Osteoblast (primary cell): ENCODE measurements at regions not wholly inside any gene's neighbourhood (a gene's known extent, or its start where the extent isn't known, plus 50 kb on each side); places are given as distances from the start of the nearest gene placed in this dataset.

ENCODE experiments used
- DNase-seq: peaks from one replicate; pipeline ENCODE4 v3.0.0; 2011; ENCODE audit warnings: low spot score, mixed read lengths; ENCODE audit not compliant: insufficient read length; ENCODE audit errors: missing footprints
- H2AFZ ChIP-seq: 2 replicates; pipeline ENCODE4 v1.6.0; 2011; ENCODE audit warnings: mild to moderate bottlenecking, low read length
- H3K27ac ChIP-seq: 2 replicates; pipeline ENCODE4 v1.5.1; 2011; ENCODE audit warnings: mild to moderate bottlenecking, low read depth, low read length, moderate library complexity
- H3K27me3 ChIP-seq: 2 replicates; pipeline ENCODE4 v1.6.0; 2012; ENCODE audit warnings: mild to moderate bottlenecking, control low read depth, inconsistent platforms, low read length, moderate library complexity; ENCODE audit not compliant: insufficient read depth
- H3K36me3 ChIP-seq: 2 replicates; pipeline ENCODE4 v1.5.1; 2011; ENCODE audit warnings: mild to moderate bottlenecking, low read length, control low read depth, moderate library complexity; ENCODE audit not compliant: insufficient read depth
- H3K4me1 ChIP-seq: 2 replicates; pipeline ENCODE4 v1.5.1; 2011; ENCODE audit warnings: mild to moderate bottlenecking, low read length, control low read depth, moderate library complexity; ENCODE audit not compliant: insufficient read depth
- H3K4me2 ChIP-seq: 2 replicates; pipeline ENCODE4 v1.6.0; 2011; ENCODE audit warnings: mild to moderate bottlenecking, low read length; ENCODE audit not compliant: insufficient read depth
- H3K4me3 ChIP-seq: fragments of 200-600 bp; sonication (generic); 3 replicates; pipeline ENCODE4 v1.5.1; 2012; ENCODE audit warnings: mild to moderate bottlenecking, low read length, inconsistent platforms; ENCODE audit not compliant: insufficient read depth
- H3K79me2 ChIP-seq: 2 replicates; pipeline ENCODE4 v1.6.0; 2012; ENCODE audit warnings: mild to moderate bottlenecking, low read length, control low read depth, inconsistent platforms; ENCODE audit not compliant: insufficient read depth
- H3K9me3 ChIP-seq: 2 replicates; pipeline ENCODE4 v1.5.1; 2011; ENCODE audit warnings: low read depth, low read length, control low read depth
- H4K20me1 ChIP-seq: 2 replicates; pipeline ENCODE4 v1.6.0; 2012; ENCODE audit warnings: mild to moderate bottlenecking, low read length, control low read depth; ENCODE audit not compliant: insufficient read depth
- CTCF ChIP-seq: IDR thresholded peaks from 2 replicates; pipeline ENCODE4 v1.5.1; 2011; ENCODE audit warnings: mild to moderate bottlenecking, low read depth, low read length, moderate library complexity; ENCODE audit errors: extremely low read depth

GRCh38 chr7:138176060-138176459, 99.8 kb downstream of the AKR1D1 start:
- TF ChIP-seq CTCF = no peak
- H3K36me3 ChIP-seq = no peaks in the 10 kb centered on the region
- no peaks in the 10 kb centered on the region for H3K9me3 ChIP-seq
- H3K79me2 ChIP-seq = no peaks in the 10 kb centered on the region
- no peak overlapping the region for H3K4me3 ChIP-seq
- DNase-seq = no peak
- peaks cover 1% of the 10 kb centered on the region for H3K27me3 ChIP-seq
- H4K20me1 ChIP-seq = no peaks in the 10 kb centered on the region
- H3K4me1 ChIP-seq = no peaks in the 10 kb centered on the region
- no peak overlapping the region for H3K27ac ChIP-seq
- no peak overlapping the region for H3K4me2 ChIP-seq
- no peak overlapping the region for H2AFZ ChIP-seq

GRCh38 chr7:138184191-138184590, 107.9 kb downstream of the AKR1D1 start:
- Histone ChIP-seq H3K4me3 (no peak overlapping the region), H3K4me1 (peaks cover 5% of the 10 kb centered on the region), H3K79me2 (no peaks in the 10 kb centered on the region), H3K4me2 (no peak overlapping the region), H4K20me1 (no peaks in the 10 kb centered on the region), H3K36me3 (no peaks in the 10 kb centered on the region), H3K9me3 (peaks cover 2% of the 10 kb centered on the region), H3K27ac (no peak overlapping the region), H2AFZ (no peak overlapping the region), H3K27me3 (no peaks in the 10 kb centered on the region)
- no peak for TF ChIP-seq CTCF
- DNase-seq = no peak

- Histone ChIP-seq H2AFZ (no peak overlapping the region), H3K4me1 (peaks cover 5% of the 10 kb centered on the region), H3K9me3 (peaks cover 2% of the 10 kb centered on the region), H4K20me1 (no peaks in the 10 kb centered on the region), H3K27me3 (no peaks in the 10 kb centered on the region), H3K36me3 (no peaks in the 10 kb centered on the region), H3K4me3 (no peak overlapping the region), H3K27ac (no peak overlapping the region), H3K4me2 (no peak overlapping the region), H3K79me2 (no peaks in the 10 kb centered on the region)
- TF ChIP-seq CTCF = no peak
- DNase-seq = no peak
Observed at GRCh38 chr7:138185132-138185908, 109.1 kb downstream of the AKR1D1 start.

DNA sequence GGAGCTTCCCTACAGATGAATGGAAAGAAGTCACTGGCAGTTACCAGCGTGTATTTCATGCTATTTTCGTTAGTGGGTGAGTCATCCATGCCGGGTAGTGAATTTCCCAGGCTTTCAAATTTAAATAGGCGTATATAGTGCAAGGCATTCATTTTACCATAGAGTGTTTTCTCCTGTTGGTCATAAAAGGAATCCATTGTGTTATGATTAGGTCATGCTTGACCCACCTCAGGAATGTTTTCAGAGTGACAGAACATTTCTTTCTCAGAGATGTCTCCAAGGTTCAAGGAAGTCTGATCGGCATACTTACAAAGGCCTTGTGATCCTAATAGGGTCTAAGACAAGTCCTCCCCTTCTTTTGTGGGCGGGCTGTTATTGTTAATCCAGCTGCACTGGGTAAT, 110.7 kb downstream of the AKR1D1 start:
- H2AFZ ChIP-seq = no peak overlapping the region
- peaks cover 2% of the 10 kb centered on the region for H3K9me3 ChIP-seq
- no peaks in the 10 kb centered on the region for H4K20me1 ChIP-seq
- no peaks in the 10 kb centered on the region for H3K27me3 ChIP-seq
- TF ChIP-seq CTCF = no peak
- DNase-seq = peak; percentile 94
- no peaks in the 10 kb centered on the region for H3K36me3 ChIP-seq
- H3K79me2 ChIP-seq = no peaks in the 10 kb centered on the region
- H3K4me3 ChIP-seq = no peak overlapping the region
- H3K27ac ChIP-seq = peak overlapping the region; percentile 55
- peak overlapping the region; percentile 59 for H3K4me2 ChIP-seq
- H3K4me1 ChIP-seq = peaks cover 5% of the 10 kb centered on the region
